Smooth muscle cell (in vitro differentiated cells): ENCODE measurements at regions not wholly inside any gene's neighbourhood (a gene's known extent, or its start where the extent isn't known, plus 50 kb on each side); places are given as distances from the start of the nearest gene placed in this dataset.
A peak's percentile ranks its signal among the peaks of the same experiment; 100 is the strongest.

Experiments used
- DNase-seq: peaks from one replicate; lab custom pipeline; 2025; ENCODE audit not compliant: unreplicated experiment; lab: John Stamatoyannopoulos, UW
- H2AFZ ChIP-seq: fragments of 200-600 bp; sonication (generic); 2 replicates; pipeline ENCODE4 v1.6.0; 2016; ENCODE audit warnings: antibody characterized with exemption, low read depth, mild to moderate bottlenecking
- H3F3A ChIP-seq: fragments of 200-600 bp; sonication (generic); 2 replicates; pipeline ENCODE4 v1.6.0; 2017; ENCODE audit warnings: antibody characterized with exemption, low read depth
- H3K27ac ChIP-seq: fragments of 200-600 bp; sonication (generic); 2 replicates; pipeline ENCODE4 v1.5.1; 2016; ENCODE audit warnings: low read depth, mild to moderate bottlenecking
- H3K27me3 ChIP-seq: fragments of 200-600 bp; sonication (generic); 2 replicates; pipeline ENCODE4 v1.6.1; 2016; ENCODE audit warnings: low read depth, mild to moderate bottlenecking
- H3K36me3 ChIP-seq: fragments of 200-600 bp; sonication (generic); 2 replicates; pipeline ENCODE4 v1.5.1; 2016; ENCODE audit warnings: low read depth
- H3K4me1 ChIP-seq: fragments of 200-600 bp; sonication (generic); 2 replicates; pipeline ENCODE4 v1.5.1; 2016; ENCODE audit warnings: low read depth
- H3K4me2 ChIP-seq: fragments of 200-600 bp; sonication (generic); 2 replicates; pipeline ENCODE4 v1.6.0; 2016; ENCODE audit warnings: mild to moderate bottlenecking
- H3K4me3 ChIP-seq: fragments of 200-600 bp; sonication (generic); 2 replicates; pipeline ENCODE4 v1.5.1; 2016; ENCODE audit warnings: mild to moderate bottlenecking
- H3K79me2 ChIP-seq: fragments of 200-600 bp; sonication (generic); 2 replicates; pipeline ENCODE4 v1.6.0; 2016; ENCODE audit warnings: low read depth, mild to moderate bottlenecking
- H3K9ac ChIP-seq: fragments of 200-600 bp; sonication (generic); 2 replicates; pipeline ENCODE4 v1.6.0; 2016; ENCODE audit warnings: low read depth
- H3K9me3 ChIP-seq: fragments of 200-600 bp; sonication (generic); replicated peaks from 2 replicates; pipeline ENCODE4 v1.5.1; 2016; ENCODE audit warnings: low read depth
- H4K20me1 ChIP-seq: fragments of 200-600 bp; sonication (generic); 2 replicates; pipeline ENCODE4 v1.6.0; 2016; ENCODE audit warnings: low read depth
- WGBS: methylation state at CpG from one replicate; pipeline ENCODE4 v1.1.7; 2016; ENCODE audit warnings: low lambda C conversion rate; 5-methylcytosine and 5-hydroxymethylcytosine counted together
- TF ChIP-seq, protein P1 (sequence below): fragments of 200-600 bp; sonication (generic); IDR thresholded peaks from 2 replicates; pipeline ENCODE4 v1.5.1; 2017; ENCODE audit warnings: borderline replicate concordance, mild to moderate bottlenecking, antibody characterized with exemption; ENCODE audit not compliant: insufficient read depth, poor library complexity, severe bottlenecking

DNA sequence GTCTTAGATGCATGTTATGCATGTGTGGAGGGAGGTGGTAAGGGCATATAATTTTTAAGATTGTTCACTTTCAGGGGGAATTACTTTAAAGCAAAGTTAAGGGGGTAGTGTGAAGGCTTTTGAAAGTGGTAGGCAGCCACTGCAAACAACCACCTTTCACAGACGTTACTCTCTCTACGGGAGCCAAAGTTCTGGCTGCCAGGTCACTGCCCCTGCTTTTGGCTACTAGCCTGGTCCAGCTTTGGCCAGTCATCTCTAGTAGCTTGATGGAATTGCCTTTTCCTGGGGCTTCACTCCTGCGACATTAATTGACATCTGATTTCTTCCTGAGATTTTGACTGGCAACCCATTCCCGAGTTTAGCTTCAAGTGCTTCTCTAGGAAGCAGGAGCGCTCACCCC, 397.5 kb downstream of the CDH11 start:
- no peak overlapping the region for H3K9ac ChIP-seq
- H3K4me1 ChIP-seq, result no peaks in the 10 kb centered on the region
- 93% methylated on average over 5 of the region's 5 CpGs for WGBS
- no peak overlapping the region for H3K4me3 ChIP-seq
- H3K27me3 ChIP-seq, result no peaks in the 10 kb centered on the region
- no peaks in the 10 kb centered on the region for H3F3A ChIP-seq
- no peaks in the 10 kb centered on the region for H3K9me3 ChIP-seq
- H3K4me2 ChIP-seq, result no peak overlapping the region
- H3K79me2 ChIP-seq, result no peaks in the 10 kb centered on the region
- H3K27ac ChIP-seq, result no peak overlapping the region
- no peaks in the 10 kb centered on the region for H3K36me3 ChIP-seq
- H2AFZ ChIP-seq, result no peak overlapping the region
- no peak for DNase-seq
- H4K20me1 ChIP-seq, result no peaks in the 10 kb centered on the region
- TF ChIP-seq, protein P1, sequence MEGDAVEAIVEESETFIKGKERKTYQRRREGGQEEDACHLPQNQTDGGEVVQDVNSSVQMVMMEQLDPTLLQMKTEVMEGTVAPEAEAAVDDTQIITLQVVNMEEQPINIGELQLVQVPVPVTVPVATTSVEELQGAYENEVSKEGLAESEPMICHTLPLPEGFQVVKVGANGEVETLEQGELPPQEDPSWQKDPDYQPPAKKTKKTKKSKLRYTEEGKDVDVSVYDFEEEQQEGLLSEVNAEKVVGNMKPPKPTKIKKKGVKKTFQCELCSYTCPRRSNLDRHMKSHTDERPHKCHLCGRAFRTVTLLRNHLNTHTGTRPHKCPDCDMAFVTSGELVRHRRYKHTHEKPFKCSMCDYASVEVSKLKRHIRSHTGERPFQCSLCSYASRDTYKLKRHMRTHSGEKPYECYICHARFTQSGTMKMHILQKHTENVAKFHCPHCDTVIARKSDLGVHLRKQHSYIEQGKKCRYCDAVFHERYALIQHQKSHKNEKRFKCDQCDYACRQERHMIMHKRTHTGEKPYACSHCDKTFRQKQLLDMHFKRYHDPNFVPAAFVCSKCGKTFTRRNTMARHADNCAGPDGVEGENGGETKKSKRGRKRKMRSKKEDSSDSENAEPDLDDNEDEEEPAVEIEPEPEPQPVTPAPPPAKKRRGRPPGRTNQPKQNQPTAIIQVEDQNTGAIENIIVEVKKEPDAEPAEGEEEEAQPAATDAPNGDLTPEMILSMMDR, result no peak

DNA sequence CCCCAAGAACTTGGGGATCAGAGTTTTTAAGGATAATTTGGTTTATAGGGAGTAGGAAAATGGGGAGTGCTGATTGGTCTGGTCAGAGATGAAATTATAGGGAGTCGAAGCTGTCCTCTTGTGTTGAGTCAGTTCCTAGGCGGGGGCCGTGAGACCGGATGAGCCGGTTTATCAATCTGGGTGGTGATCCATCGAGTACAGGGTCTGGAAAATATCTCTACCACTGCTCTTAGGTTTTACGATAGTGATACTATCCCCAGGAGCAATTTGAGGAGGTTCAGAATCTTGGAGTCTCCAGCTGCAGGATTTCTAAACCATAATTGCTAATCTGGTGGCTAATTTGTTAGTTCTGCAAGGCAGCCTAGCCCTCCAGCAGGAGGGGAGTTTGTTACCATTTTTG, 403.4 kb downstream of the CDH11 start:
- WGBS, result 2% methylated on average over 7 of the region's 7 CpGs
- Histone ChIP-seq H2AFZ (peak overlapping the region; percentile 52), H3K4me3 (no peak overlapping the region), H3F3A (peaks cover 11% of the 10 kb centered on the region), H3K9ac (no peak overlapping the region), H3K9me3 (no peaks in the 10 kb centered on the region), H3K36me3 (no peaks in the 10 kb centered on the region), H4K20me1 (no peaks in the 10 kb centered on the region), H3K4me1 (no peaks in the 10 kb centered on the region), H3K4me2 (no peak overlapping the region), H3K27ac (peak overlapping the region; percentile 71), H3K79me2 (no peaks in the 10 kb centered on the region), H3K27me3 (no peaks in the 10 kb centered on the region)
- no peak for DNase-seq
- TF ChIP-seq, protein P1, result no peak

DNA sequence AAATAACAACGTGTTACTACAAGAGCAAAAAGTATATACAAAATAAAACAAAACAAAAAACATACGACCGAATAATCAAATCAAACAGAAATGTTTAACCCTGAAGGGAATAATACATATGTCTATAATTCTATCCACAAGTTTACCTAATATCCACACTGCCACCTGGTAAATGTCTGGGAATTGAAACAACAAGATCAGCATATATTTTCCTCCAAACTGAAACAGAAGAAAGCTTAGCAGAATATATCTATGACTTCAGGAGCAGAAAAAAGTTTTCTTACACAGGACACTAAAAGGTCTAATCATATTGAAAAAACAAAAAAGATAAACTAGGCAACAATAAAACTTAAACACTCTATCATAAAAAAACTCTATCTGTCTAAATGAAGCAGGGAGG, 404.0 kb downstream of the CDH11 start:
- H4K20me1 ChIP-seq, result no peaks in the 10 kb centered on the region
- no peak overlapping the region for H3K4me3 ChIP-seq
- peaks cover 11% of the 10 kb centered on the region for H3F3A ChIP-seq
- peak overlapping the region; percentile 71 for H3K27ac ChIP-seq
- no peaks in the 10 kb centered on the region for H3K79me2 ChIP-seq
- no peak overlapping the region for H2AFZ ChIP-seq
- H3K4me1 ChIP-seq, result no peaks in the 10 kb centered on the region
- no peak for DNase-seq
- H3K9me3 ChIP-seq, result no peaks in the 10 kb centered on the region
- WGBS, result 84% methylated on average over 3 of the region's 3 CpGs
- no peaks in the 10 kb centered on the region for H3K27me3 ChIP-seq
- H3K9ac ChIP-seq, result no peak overlapping the region
- no peaks in the 10 kb centered on the region for H3K36me3 ChIP-seq
- H3K4me2 ChIP-seq, result peak overlapping the region; percentile 43
- TF ChIP-seq, protein P1, result no peak

DNA sequence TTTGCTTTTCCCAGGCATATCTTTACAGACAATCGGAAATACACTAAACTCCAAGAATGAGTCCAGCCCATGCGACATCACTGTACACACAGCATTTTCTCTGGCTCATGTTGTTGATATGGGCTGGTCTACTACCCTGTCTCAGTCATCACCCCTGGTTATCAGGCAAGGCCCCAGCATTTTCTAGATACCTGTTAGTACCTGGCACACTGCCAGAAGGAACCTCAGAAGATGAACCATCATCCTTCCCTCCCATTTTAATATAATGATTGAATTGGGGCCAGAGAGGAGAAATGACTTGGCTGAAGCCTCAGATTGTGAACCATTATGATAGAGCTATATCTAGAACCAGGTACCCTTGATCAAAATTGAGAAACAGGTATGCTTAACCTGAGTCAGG, 406.2 kb downstream of the CDH11 start:
- TF ChIP-seq, protein P1, result no peak
- H3K27ac ChIP-seq, result peak overlapping the region; percentile 2

More for the DNA sequence above, 406.2 kb downstream of the CDH11 start:
- no peak overlapping the region for H3K4me2 ChIP-seq
- no peaks in the 10 kb centered on the region for H3K79me2 ChIP-seq
- no peaks in the 10 kb centered on the region for H4K20me1 ChIP-seq
- no peak overlapping the region for H3K9ac ChIP-seq
- peaks cover 14% of the 10 kb centered on the region for H3F3A ChIP-seq
- no peaks in the 10 kb centered on the region for H3K9me3 ChIP-seq
- no peak overlapping the region for H3K4me3 ChIP-seq
- peaks cover 13% of the 10 kb centered on the region for H3K4me1 ChIP-seq
- H3K27me3 ChIP-seq, result no peaks in the 10 kb centered on the region
- WGBS, result 70% methylated on average over 2 of the region's 2 CpGs
- DNase-seq, result no peak
- no peaks in the 10 kb centered on the region for H3K36me3 ChIP-seq
- no peak overlapping the region for H2AFZ ChIP-seq
